K562 (cell line): ENCODE measurements at regions not wholly inside any gene's neighbourhood (a gene's known extent, or its start where the extent isn't known, plus 50 kb on each side); places are given as distances from the start of the nearest gene placed in this dataset.
A peak's percentile ranks its signal among the peaks of the same experiment; 100 is the strongest.

ENCODE experiments used
- ATF2 ChIP-seq: sonication (generic); formaldehyde crosslinking; IDR thresholded peaks from 2 replicates; pipeline ENCODE4 v1.8.1; 2022; ENCODE audit warnings: missing genetic modification reagents
- CTCF ChIP-seq, 3 experiments: IDR thresholded peaks in 2 of 3; conservative IDR thresholded peaks in 1 of 3; 2 replicates each; pipeline ENCODE4 v1.5.1; 2011 to 2012; ENCODE audit warnings: low read length in 3 of 3, mild to moderate bottlenecking in 3 of 3, control low read depth in 2 of 3, improper control_type of control experiment in 1 of 3, inconsistent platforms in 1 of 3, low read depth in 1 of 3, mixed read lengths in 1 of 3, moderate library complexity in 1 of 3; ENCODE audit not compliant: insufficient read depth in 2 of 3
- FOXK1 ChIP-seq: sonication (generic); formaldehyde crosslinking; IDR thresholded peaks from 2 replicates; pipeline ENCODE4 v1.8.0; 2022; ENCODE audit warnings: missing genetic modification reagents, mild to moderate bottlenecking, borderline replicate concordance
- MAZ ChIP-seq, 2 experiments: fragments of 450-650 bp in 1 of 2; sonication (generic) in 1 of 2; formaldehyde crosslinking; IDR thresholded peaks in 1 of 2; conservative IDR thresholded peaks in 1 of 2; 2 replicates each; pipeline versions ENCODE4 v1.4.0 to v1.5.0; 2020; ENCODE audit warnings: mild to moderate bottlenecking in 1 of 2, missing genetic modification reagents in 1 of 2
- PHB ChIP-seq: fragments of 250-450 bp; sonication (Bioruptor Pico); IDR thresholded peaks from 2 replicates; pipeline ENCODE4 v1.5.0; 2021
- TCF3 ChIP-seq: sonication (generic); formaldehyde crosslinking; IDR thresholded peaks from 2 replicates; pipeline ENCODE4 v1.4.0; 2020; ENCODE audit warnings: mild to moderate bottlenecking, missing genetic modification reagents
- TF ChIP-seq, protein P1 (sequence below), 2 experiments: fragments of 450-650 bp; formaldehyde crosslinking in 1 of 2; IDR thresholded peaks; 2 replicates each; pipeline versions ENCODE4 v1.4.0 to v1.6.1; 2014 to 2020; ENCODE audit warnings: mild to moderate bottlenecking in 2 of 2, borderline replicate concordance in 1 of 2, low read depth in 1 of 2
- TF ChIP-seq, protein P2 (sequence below): sonication (generic); formaldehyde crosslinking; IDR thresholded peaks from 2 replicates; pipeline ENCODE4 v1.8.1; 2023; ENCODE audit warnings: mild to moderate bottlenecking, missing genetic modification reagents
- TF ChIP-seq, protein P3 (sequence below): sonication (generic); formaldehyde crosslinking; IDR thresholded peaks from 2 replicates; pipeline ENCODE4 v1.9.0; 2022; ENCODE audit warnings: mild to moderate bottlenecking, missing genetic modification reagents
- TF ChIP-seq, protein P4 (sequence below): IDR thresholded peaks from 2 replicates; pipeline ENCODE4 v1.6.1; 2016; ENCODE audit warnings: missing genetic modification characterization, missing compliant biosample characterization

GRCh38 chr10:62748386-62748785, 56.1 kb upstream of the ADO start:
- 0 out of 6 replicates have a peak, but pooled peaks of 1 of the 3 experiments have one; percentile 18 for TF ChIP-seq CTCF (IDR thresholded peaks at IDR 0.05 in 2 of 3, conservative IDR thresholded peaks at IDR 0.05 in 1 of 3; ENCODE audit: insufficient read depth in 2 of 3, low read depth in 1 of 3, low read length in 3 of 3)
- TF ChIP-seq, protein P1, sequence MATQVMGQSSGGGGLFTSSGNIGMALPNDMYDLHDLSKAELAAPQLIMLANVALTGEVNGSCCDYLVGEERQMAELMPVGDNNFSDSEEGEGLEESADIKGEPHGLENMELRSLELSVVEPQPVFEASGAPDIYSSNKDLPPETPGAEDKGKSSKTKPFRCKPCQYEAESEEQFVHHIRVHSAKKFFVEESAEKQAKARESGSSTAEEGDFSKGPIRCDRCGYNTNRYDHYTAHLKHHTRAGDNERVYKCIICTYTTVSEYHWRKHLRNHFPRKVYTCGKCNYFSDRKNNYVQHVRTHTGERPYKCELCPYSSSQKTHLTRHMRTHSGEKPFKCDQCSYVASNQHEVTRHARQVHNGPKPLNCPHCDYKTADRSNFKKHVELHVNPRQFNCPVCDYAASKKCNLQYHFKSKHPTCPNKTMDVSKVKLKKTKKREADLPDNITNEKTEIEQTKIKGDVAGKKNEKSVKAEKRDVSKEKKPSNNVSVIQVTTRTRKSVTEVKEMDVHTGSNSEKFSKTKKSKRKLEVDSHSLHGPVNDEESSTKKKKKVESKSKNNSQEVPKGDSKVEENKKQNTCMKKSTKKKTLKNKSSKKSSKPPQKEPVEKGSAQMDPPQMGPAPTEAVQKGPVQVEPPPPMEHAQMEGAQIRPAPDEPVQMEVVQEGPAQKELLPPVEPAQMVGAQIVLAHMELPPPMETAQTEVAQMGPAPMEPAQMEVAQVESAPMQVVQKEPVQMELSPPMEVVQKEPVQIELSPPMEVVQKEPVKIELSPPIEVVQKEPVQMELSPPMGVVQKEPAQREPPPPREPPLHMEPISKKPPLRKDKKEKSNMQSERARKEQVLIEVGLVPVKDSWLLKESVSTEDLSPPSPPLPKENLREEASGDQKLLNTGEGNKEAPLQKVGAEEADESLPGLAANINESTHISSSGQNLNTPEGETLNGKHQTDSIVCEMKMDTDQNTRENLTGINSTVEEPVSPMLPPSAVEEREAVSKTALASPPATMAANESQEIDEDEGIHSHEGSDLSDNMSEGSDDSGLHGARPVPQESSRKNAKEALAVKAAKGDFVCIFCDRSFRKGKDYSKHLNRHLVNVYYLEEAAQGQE (IDR thresholded peaks at IDR 0.05; ENCODE audit: borderline replicate concordance): no peak
- TF ChIP-seq, protein P1 (CRISPR knock-in tag; IDR thresholded peaks at IDR 0.05; ENCODE audit: low read depth): no peak
- TF ChIP-seq, protein P2, sequence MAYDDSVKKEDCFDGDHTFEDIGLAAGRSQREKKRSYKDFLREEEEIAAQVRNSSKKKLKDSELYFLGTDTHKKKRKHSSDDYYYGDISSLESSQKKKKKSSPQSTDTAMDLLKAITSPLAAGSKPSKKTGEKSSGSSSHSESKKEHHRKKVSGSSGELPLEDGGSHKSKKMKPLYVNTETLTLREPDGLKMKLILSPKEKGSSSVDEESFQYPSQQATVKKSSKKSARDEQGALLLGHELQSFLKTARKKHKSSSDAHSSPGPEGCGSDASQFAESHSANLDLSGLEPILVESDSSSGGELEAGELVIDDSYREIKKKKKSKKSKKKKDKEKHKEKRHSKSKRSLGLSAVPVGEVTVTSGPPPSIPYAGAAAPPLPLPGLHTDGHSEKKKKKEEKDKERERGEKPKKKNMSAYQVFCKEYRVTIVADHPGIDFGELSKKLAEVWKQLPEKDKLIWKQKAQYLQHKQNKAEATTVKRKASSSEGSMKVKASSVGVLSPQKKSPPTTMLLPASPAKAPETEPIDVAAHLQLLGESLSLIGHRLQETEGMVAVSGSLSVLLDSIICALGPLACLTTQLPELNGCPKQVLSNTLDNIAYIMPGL (CRISPR knock-in tag): no peak
- TF ChIP-seq, protein P3, sequence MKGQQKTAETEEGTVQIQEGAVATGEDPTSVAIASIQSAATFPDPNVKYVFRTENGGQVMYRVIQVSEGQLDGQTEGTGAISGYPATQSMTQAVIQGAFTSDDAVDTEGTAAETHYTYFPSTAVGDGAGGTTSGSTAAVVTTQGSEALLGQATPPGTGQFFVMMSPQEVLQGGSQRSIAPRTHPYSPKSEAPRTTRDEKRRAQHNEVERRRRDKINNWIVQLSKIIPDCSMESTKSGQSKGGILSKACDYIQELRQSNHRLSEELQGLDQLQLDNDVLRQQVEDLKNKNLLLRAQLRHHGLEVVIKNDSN (CRISPR knock-in tag): no peak
- TF ChIP-seq, protein P4, sequence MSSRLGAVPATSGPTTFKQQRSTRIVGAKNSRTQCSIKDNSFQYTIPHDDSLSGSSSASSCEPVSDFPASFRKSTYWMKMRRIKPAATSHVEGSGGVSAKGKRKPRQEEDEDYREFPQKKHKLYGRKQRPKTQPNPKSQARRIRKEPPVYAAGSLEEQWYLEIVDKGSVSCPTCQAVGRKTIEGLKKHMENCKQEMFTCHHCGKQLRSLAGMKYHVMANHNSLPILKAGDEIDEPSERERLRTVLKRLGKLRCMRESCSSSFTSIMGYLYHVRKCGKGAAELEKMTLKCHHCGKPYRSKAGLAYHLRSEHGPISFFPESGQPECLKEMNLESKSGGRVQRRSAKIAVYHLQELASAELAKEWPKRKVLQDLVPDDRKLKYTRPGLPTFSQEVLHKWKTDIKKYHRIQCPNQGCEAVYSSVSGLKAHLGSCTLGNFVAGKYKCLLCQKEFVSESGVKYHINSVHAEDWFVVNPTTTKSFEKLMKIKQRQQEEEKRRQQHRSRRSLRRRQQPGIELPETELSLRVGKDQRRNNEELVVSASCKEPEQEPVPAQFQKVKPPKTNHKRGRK (tag): no peak
- no peak for TF ChIP-seq MAZ (CRISPR knock-in tag; conservative IDR thresholded peaks at IDR 0.05 in 1 of 2, IDR thresholded peaks at IDR 0.05 in 1 of 2)
- no peak for TF ChIP-seq FOXK1
- TF ChIP-seq PHB (CRISPR knock-in tag): no peak
- TF ChIP-seq ATF2 (CRISPR knock-in tag): no peak
- no peak for TF ChIP-seq TCF3 (CRISPR knock-in tag)
